Stimulated activated CD4-positive, alpha-beta T cell treated with anti-CD3 and anti-CD28 coated beads, Interleukin-2, amount 100 ng/mL, for 4 hours (primary cell): ENCODE measurements at regions not wholly inside any gene's neighbourhood (a gene's known extent, or its start where the extent isn't known, plus 50 kb on each side); places are given as distances from the start of the nearest gene placed in this dataset.
"Not testable (repeated sequence)": the region's sequence is repeated elsewhere in the genome, so short reads cannot be mapped to it uniquely, and the experiment has no call there.

Experiments used
- DNase-seq: peaks from one replicate; pipeline ENCODE4 v3.0.0-alpha.2; 2020; ENCODE audit warnings: low read depth

DNA sequence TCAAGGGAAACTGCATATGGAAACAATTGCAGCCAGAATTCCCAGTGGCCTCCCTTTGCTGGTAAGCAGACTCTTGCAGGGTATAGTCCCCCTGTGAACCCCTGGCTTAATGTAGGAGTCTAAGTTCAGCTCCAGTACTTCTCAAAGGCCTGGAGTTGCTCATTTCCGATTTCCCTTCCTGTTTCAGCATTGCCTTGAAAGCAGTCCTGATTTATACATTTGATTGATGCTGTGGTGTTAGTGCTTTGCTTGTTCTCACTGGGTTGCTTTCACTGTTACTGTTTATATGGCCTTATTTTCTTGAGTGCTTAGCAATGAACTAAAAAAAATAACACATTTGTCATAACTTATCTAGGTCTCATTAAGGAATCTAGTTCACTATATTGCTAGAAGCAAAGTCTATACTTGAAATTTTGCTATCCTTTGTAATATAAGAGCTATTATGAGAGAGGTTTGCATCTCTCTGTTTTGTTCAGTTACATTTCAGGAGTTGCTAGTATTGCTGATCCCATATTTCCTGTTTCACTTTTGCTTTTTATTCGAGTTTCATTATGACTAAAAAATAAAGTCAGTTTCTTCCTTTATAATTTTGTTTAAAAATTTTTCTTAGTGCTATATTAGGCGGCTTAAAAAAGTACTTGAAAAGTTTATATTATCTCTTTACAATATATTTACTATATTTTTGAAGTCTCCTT is 122.4 kb upstream of the NMUR2 start:
- no peak for DNase-seq

DNA sequence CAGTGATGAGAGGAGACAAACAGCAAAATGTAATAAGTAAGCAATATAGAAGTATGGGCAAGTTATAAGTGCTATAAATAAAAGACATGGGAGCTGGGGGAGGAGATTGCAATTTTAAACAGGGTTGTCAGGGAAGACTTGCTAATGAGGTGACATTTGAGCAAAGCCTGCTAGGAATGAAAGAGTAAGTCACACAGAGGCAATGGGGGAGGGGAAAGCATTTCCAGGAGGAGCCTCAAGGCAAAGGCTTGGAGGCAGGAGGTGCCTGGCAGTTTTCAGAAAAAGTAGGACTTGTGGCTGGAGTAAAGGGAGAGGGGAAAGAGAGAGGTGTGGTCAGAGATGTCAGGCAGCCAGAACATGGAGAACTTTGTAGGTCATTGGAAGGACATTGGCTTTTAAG is 124.4 kb upstream of the NMUR2 start:
- DNase-seq, result no peak

DNA sequence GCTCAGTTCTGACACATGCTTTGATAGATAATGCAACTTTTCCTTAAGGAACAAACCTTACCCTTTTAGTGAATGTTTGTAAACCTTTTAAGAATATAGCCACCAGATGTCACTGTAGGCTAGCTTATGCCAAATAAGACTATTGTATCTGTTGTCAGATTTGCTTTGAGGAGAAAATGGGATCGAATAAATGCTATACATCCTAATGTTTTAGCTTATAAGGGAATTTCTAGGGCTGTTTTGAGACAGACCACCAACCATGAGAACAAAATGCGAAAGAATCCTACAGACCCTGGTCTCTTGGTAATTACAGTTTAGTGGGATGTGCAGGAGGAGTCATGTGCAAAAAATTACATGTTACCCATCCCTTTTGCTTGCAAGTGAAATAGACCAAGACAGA is 127.6 kb upstream of the NMUR2 start:
- DNase-seq, result no peak

DNA sequence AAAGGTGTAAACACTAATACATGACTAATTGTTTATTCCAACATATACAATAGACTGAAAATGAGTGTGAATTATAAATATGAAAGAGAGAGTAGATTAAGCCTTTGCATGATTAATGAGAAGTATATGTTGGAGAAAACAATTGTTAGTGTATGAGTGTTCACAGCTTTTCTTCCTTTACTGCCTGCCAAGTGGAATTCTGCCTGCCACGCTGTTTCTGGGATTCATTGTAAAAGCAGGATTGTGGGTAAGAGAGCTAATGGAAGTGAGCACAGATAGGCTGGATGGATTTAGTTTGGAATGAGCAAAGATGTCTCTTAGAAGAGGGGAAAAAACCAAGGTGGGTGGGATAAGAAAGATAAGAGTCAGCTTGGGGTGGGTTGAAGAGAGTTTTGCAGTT is 129.6 kb upstream of the NMUR2 start:
- DNase-seq, result no peak

DNA sequence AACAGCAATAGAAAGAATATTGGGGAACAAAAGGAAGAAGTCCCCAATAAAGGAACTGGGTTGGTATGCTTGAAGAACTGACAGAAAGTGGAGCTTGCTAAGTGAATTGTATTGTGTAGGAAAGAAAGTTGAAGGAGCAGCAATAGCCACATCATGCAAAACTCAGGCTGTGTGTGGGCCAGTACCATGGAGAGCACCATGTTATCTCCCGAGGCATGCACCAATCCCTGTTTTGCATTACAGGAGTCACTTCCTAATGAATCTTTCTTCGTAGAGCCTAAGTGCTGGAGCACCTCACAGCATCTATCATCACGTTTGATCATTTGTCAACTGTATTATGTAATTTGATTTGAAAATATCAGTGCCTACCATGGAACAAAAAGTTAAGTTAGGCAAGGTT is 137.7 kb upstream of the NMUR2 start:
- DNase-seq, result no peak

DNA sequence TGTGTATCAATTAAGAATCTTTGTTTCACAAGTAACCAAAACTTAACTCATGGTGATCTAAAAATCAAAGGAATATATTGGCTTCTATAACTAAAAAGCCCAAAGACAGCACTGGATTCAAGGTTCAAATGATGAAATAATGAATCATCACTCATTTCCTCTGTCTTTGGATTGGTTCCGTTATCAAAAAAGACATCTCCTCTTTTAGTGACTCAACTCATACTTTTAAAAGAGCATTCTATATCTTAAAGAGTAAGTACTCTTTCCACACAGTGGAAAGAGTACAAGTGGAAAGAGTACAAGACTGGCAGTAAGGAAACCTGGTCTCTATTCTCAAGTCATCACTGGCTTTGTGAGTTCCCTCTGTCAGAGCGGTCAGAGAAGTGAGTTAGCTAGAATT is 141.4 kb upstream of the NMUR2 start:
- no peak for DNase-seq

DNA sequence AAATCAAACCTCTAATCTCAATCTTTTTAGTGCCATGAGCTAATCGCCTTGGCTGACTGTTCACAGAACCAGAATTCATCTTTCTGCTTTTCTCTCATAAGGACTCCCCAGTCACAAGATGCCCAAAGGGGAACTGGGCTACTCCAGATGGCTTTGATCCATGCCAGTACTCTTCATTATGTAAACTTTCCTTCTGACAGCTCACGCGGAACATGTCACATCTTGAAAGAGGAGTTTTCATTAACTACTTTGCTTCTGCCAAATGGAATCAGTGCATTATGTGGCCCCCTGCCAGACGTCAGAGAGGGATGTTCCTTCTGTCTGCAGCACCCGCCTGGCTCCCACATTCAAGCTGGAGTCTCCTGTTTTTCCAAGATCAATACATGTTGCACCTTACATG is 142.1 kb upstream of the NMUR2 start:
- DNase-seq, result no peak

DNA sequence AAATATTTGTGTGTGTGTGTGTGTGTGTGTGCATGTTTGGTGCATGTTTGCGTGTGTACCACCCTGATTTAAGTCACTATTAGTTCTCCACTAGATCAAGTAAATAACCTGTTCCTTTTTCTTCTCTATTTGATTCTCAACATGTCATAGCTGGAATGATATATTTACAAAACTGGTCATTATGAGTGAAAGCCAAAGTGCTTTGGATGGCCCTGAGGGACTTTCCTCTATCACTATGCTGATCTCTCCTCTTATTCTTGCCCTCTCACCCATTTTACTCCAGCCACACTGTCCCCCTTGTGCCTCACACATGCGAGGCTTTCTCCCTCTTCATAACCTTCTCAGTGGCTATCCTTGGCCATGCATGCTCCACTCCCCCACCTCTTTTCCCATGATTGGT is 144.6 kb upstream of the NMUR2 start:
- no peak for DNase-seq

DNA sequence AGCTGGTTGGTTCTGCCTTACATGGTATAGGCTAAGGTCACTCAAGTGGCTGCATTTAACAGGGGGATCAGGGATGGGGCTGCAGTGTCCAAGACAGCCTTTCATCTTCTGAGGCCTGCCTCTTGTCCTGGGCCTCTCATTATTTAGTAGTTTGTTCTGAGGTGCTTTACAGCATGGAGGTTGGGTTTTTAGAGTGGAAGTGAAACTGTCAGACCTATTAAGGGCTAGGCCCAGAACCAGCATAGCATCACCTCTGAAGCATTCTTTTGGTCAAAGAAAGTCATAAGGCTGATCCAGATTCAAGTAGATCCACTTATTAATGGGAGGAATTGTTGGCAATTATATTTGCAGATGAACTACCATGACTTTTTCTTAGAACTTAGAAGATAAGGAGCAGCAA is 146.0 kb upstream of the NMUR2 start:
- no peak for DNase-seq

DNA sequence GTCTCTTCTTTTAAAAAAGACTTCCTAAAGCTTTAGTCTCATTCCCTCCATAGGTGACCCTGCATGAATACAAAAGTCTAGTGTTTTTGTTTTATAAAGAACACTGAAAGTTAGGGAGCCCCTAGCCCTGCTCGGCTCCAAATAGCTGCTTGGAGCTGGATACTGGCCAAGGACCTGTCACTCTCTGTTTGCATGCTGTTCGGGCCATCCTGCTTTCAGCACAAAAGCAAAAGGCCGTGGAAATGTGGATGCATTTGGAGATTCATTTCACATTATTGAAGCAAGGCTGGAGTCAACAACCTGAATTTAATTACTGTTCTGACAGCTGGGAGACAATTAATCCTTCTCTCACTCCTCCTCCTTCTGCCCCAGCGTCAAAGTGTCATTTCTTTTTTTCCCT is 151.7 kb upstream of the NMUR2 start:
- no peak for DNase-seq

DNA sequence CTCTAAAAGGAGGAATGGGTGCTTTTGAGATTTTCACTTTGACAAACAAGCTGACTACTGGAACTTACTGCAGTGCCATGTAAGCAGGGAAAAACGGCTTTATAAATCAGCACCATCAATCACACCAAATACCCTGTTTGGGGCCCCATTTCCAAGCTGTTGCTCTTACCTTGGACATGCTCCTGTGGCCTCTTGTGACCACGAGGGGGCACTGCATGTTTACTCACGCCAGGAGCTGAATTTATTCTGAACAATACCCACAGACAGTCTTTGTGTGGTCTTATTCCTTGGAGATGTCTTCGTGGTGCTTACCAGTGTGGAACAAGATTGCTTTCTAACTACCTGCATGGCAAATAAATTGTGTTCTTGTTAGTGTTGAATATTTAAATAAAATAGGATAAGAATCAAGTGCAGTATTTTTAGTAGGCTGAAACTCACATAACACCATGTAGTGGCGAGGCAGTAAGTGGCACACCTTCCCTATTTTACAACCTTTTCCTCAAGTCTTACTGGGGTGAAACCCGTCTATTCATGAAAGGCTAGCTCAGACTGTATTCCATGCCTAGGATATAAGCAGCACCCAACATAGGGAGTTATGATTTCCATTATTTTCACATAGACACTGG is 155.5 kb upstream of the NMUR2 start:
- DNase-seq, result no peak

DNA sequence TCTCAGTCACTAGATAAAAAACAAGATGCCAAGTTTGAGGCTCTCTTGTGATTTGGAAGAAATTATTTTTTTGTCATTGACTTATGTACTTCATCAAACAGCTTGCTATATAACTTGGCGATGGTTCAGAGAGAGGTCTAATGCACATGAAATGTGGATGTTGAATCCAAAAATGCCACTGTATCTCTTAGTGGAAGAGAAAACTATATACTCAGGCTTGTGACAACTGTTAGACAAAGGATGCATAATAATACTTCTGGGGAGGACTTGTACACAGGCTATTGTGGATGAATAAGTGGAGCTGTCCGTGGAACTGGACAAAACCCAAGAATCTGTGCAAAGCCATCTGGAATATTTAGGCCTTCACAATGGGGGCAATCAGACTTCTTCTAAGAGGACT is 162.9 kb upstream of the NMUR2 start:
- DNase-seq, result no peak

DNA sequence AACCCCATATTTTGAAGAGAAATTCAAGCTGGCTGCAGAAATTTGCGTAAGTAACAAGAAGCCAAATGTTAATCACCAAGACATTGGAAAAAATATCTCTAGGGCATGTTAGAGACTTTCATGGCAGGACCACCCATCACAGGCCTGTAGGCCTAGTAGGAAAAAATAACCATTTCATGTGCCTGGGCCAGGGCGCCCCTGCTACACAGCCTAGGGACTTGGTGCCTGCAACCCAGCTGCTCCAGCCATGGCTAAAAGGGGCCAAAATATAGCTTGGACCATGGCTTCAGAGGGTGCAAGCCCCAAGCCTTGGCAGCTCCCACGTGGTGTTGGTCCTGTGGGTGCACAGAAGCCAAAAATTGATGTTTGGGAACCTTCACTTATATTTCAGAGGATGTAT is 167.7 kb upstream of the NMUR2 start:
- no peak for DNase-seq

DNA sequence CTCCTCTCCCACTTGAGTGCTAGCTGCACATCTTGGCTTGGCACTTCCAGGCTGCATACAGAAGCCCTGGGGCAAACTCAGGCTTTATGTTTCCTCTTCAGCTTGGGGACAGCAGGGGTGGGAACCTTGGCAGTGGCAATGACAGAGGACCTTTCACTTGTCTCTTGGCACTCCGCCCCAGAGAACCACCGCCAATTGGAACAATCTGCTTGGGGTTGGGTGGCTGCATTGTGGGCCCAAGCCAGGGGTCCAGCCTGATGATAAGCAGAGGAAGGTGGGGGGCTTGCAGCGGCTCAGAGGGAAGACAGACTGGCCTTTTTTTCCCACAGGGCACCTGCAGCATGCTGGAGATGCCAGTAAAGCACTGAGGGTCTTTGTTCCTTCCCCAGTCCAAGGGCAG is 179.0 kb upstream of the NMUR2 start:
- no peak for DNase-seq

DNA sequence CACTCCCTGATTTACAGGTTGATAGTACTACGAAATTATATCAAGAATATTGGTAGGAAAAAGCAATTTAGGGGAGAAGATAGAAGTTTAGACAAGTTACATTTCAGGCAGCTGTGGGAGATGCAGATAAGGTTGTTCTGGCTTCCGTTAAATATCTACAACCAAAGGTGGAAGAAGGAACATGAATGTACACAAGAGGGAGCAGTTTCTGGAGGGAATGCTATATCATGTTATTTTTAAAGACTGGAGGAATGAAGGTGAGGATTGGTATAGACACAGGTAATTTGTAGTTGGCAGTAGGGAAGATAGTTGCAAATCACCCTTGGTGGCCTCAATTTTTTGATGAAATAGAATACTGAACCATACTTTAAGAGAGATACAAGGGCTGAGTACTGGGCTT is 187.3 kb upstream of the NMUR2 start:
- DNase-seq, result no peak

DNA sequence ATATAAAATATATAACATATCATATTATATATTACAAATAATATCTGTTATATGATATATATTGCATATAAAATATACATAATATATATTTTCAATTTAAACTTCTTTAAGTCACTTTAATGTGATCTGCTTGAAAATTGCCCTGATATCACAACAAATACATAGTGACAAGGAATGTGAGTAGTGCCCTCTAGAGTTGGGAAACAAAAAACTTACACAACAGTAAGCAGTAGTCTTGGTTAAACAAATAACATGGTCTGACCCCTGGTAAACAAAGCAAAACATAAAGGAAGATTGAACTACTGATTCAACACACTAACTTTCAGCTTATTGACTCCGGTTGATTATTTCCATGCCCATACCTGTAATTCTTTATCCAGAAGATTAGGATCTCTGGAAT is 188.3 kb upstream of the NMUR2 start:
- DNase-seq, result no peak

DNA sequence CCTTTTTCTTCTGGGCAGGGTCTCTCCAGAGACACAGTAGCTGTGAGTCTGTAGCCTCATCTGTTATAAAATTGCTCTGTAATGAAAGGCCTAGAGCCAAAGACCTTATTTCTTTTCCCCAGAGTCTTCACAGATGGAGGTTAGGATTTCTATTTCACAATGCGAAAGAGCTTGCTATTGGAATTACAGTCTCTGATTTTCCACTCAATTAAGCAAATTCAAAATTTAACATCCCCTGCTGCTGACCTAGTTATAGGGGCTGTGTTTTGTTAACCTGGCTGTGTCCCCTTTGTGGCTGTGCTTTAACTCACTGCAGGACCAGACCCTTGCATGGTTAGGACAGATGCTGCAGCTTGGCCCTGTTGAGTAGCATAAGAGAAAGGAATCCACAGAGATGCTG is 190.3 kb upstream of the NMUR2 start:
- no peak for DNase-seq

DNA sequence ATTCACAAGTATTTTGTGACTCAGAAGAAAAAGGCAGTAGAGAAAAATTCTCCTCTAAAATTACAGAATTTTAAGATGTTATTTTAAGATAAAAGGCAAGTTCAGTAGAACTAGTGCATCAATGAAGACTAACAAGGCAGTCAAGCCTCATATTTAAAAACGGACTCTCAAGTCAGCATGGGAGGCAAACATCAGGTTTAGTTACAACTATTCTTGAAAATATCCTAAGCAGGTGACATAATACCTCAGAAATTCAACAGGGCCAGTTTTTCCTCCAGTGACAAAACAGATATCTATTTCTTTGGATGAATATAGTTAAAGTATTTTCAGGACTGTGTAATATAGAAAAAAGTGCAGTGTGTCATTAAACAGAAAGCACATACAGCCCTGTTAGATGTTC is 194.0 kb upstream of the NMUR2 start:
- DNase-seq, result no peak

DNA sequence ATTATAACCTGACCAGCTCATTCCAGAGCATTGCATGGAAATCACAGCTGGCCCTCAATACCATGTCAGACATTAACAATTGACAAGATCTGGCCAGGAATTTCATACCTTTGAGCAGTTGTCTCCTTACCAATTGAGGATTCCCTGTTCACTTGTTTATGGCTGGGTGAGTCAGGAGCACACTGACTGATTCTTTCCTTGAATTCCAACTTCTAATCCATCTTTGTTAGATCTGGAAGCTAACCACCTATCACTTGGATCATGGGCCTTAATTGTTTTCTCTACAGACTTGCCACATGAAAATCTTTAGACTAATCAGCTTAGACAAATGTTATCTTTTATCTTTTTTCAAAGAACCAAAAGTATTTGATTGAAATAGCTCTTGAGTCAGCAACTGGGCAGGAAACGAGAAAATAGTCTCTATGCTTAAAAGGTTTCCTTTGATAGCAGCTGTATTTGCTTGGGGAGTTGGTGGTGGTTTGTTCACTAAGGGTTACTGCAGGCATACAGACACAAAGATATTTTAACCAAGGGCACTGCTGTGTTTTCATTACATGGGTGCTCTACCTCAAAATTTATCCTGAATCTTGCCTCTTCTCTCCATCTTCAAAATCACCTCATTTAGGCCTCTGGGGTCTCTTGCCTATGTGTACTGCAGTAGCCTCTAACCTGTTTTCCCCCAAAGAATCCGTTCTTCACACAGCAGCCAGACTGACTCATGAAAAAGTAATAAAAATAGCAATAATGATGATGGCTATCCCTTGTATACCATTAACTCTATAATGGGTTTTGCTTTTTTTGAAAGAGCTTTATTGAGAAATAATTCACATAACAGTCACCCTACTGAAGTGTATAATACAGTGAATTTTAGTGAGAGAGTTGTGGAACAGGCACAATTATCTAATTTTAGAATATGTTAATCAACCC is 197.0 kb upstream of the NMUR2 start:
- DNase-seq, result no peak

DNA sequence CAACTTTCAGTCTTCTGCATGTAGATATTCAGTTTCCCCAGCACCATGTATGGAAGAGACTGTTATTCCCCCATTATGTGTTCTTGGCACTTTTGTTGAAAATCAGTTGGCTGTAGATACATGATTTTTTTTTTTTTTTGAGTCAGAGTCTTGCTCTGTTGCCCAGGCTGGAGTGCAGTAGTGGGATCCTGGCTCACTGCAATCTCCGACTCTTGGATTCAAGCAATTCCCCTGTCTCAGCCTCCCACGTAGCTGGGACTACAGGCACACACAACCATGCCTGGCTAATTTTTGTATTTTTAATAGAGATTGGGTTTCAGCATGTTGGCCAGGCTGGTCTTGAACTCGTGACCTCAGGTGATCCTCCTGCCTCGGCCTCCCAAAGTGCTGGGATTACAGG is 201.0 kb upstream of the NMUR2 start:
- not testable (repeated sequence) for DNase-seq

DNA sequence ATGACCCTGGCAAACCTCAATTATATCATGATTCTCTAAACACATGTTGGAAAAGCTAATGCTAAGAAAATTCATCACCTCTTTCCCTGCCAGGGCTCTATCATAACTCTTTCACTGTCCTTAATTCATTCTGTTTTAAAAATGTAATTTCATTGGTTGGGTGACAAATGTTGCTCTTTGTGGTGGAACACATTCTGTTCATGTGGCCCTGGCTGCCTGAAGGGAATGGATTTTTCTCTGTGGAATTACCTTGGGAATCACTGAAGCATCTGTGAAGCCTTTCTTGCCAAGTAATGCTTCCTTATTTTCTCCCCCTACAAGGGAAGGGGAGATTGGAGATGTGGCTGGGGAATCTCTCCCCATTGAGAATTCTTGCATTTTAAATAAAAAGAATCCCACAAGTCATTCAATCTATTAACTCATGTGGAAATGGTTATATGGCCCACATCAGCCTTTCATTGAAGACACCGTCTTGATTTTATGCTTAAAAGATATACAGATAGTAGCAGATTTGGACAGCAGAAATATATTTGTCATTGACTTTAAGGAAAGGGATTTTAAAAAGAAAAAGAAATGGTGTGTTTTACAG is 201.8 kb upstream of the NMUR2 start:
- no peak for DNase-seq

DNA sequence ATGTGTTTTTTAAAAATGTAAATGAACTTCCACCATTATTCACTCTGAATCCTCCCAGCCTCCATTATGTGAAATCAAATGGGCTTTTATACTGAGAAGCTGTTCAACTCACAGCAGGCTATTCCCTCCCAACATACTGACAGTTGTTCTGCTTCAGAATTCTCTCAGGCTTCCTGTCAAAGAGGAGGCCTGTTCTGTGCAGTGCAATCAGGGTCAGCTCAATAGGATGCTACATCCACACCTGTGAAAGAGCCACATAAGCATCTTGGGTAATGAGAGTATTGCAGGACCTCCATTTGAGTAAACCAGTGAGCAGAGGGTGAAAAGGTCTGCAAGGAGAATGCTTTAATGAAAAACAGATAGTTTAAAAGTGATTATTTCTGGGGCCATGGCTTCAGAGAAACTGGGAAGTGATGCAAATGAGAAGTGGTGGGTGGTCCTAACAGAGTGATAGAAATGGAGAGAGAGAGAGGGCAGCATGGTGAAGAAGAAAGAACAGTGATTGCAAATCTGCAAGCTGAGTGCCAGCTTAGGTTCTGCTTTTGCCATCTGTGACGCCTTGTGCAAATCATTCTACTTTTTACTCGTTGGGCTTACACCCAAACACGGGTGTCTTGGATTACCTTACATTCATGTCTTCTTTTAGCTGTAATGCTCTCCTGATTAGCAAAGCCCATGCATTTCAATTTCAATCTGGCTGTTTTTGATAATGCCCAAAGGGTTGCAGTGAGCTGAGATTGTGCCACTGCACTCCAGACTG is 202.5 kb upstream of the NMUR2 start:
- no peak for DNase-seq
